Glomerular visceral epithelial cell (primary cell): ENCODE measurements at regions not wholly inside any gene's neighbourhood (a gene's known extent, or its start where the extent isn't known, plus 50 kb on each side); places are given as distances from the start of the nearest gene placed in this dataset.
"Not testable (repeated sequence)": the region's sequence is repeated elsewhere in the genome, so short reads cannot be mapped to it uniquely, and the experiment has no call there.

Source experiments
- DNase-seq: peaks from one replicate; pipeline ENCODE4 v3.0.0-alpha.2; 2016; ENCODE audit errors: extremely low spot score

- not testable (repeated sequence) for DNase-seq
These were observed 937.2 kb upstream of the HS3ST1 start for GRCh38 chr4:12365869-12366268.

GRCh38 chr4:12360391-12360790 lies 931.7 kb upstream of the HS3ST1 start:
- no peak for DNase-seq

GRCh38 chr4:12359420-12359819 lies 930.7 kb upstream of the HS3ST1 start:
- no peak for DNase-seq

GRCh38 chr4:12333083-12333482 lies 904.4 kb upstream of the HS3ST1 start:
- DNase-seq = not testable (repeated sequence)

DNA sequence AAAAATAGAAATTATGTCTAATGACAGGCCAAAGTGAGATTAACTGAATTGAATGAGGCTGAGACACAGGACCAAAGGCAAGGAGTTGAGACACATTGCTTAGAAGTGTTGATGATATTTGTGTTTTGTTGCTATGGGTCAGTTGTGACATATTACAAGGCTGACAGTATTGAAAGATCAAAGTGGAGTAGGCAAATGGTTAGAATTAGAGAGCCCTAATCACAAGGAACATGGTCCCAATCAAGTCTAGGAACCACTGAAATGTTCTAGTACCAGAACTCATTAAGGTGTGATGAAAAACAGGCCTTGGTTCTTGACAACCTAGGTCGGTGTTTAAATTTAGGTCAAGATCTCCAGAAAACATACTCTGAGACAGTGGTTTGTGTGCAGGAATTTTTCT lies 896.3 kb upstream of the HS3ST1 start:
- no peak for DNase-seq

- no peak for DNase-seq
These were observed 891.1 kb upstream of the HS3ST1 start for GRCh38 chr4:12319765-12320164.

- no peak for DNase-seq
These were observed 876.2 kb upstream of the HS3ST1 start for GRCh38 chr4:12304905-12305304.

DNA sequence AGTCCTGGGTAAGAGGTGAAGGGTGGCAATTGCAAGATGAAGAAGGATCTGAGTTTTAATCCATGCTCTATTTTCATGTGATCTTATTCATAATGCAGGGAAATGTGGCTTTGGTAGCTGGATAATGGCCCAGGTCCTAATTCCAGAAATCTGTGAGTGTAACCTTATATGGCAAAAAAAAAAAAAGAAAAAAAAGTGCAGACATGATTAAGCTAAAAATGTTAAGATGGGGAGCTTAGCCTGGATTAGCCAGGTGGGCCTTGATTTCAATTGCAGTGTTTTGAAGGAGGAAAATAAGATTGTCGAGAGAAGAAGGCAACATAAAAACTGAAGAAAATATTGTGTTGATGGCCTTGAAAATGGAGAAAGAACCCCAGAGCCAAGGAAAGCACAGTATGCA lies 867.7 kb upstream of the HS3ST1 start:
- no peak for DNase-seq

DNA sequence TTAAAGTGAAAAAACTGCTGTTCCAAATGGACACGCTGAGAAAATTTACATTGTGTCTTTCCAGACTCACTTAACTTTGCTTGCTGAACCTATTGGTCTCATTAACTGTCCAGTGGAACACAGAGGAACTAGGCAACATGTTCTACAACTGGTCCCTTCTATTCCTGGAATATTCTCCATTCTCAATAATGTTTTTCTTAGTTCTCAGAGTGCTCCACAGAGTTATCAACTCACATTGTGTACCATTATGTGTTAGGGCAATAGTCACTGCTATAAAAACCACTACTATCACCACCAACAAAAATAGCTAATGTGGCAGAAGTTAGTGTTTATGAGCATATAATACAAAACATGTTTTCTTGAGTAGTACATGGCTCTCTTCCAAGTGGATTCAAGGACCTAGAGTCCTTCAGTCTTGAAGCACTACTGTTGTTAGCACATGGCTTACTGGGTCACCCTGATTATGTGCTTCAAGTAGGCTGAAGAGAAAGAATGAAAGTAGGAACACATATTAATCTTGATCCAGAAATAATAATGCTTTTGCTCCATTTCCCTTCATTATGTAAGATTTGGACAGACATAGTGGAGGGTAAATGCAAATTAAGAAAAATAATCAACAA lies 865.3 kb upstream of the HS3ST1 start:
- no peak for DNase-seq

GRCh38 chr4:12286351-12286750 lies 857.7 kb upstream of the HS3ST1 start:
- no peak for DNase-seq

DNA sequence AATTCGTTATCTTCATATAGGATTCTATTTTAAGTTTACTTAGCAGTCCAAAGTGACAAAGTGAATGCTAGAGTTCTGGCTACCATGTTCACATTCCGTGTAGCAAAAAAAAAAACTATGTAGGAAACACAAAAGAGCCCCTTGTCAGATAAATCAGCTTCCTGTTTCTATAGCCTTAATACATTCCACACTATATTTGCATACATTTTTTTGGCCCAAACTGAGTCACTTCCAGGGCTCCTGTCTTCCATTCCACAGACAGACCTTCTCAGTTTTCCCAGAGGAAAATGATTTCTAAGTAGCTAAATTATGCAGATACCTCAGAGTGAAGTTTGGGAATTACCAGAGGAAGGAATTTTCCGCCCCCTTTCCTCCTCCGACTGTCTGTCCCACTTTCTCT lies 841.9 kb upstream of the HS3ST1 start:
- DNase-seq = no peak

DNA sequence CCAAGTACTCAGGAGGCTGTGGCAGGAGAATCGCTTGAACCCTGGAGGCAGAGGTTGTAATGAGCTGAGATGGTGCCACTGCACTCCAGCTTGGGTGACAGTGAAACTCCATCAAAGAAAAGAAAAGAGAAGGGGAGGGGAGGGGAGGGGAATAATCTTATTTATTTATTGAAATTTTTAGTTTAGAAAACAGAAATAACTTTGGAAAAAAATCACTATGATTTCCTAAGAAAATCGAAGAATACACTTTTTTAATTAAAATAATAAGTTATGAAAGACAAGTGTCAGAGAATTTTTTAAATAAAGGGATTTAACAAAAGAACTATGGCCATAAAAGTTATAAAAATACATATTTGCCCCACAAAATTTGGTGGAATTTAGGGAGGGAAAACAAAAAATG lies 836.9 kb upstream of the HS3ST1 start:
- DNase-seq = no peak

DNA sequence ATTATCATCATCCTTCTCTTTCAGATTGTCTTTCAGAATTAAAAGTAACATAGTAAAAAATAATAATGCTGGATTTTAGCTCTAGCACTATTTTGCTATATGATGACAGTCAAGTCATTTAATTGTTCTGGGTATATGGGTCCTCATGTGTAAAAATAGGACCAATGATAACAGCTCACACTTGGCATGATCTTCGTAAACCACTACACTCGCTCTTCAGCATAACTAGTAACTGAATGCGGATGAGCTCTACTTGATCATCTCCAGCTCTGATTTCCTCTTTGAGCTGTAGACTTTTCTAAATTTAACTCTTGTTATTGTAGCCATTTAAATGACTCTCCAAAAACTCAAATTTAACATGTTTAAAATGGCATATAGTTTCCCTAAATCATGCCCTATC lies 831.8 kb upstream of the HS3ST1 start:
- DNase-seq = no peak

GRCh38 chr4:12244973-12245372 lies 816.3 kb upstream of the HS3ST1 start:
- no peak for DNase-seq

DNA sequence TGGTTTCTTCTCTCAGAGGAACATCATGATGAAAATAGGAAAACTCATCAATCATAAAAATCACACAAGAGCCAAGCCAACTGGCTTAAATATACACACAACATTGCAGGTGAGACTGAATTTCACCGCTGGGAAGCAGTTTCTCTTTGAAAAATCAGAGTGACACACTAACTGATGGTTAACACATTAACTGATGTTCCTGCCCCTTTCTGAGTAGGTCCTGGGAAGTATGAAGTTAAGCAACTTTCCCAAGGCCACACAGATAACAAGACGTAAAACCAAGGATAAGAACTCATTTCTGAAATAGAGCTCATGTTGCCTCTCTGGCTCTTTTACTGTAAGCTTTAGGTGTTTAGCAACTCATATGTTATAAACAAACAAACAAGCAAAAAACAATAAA lies 813.7 kb upstream of the HS3ST1 start:
- no peak for DNase-seq

DNA sequence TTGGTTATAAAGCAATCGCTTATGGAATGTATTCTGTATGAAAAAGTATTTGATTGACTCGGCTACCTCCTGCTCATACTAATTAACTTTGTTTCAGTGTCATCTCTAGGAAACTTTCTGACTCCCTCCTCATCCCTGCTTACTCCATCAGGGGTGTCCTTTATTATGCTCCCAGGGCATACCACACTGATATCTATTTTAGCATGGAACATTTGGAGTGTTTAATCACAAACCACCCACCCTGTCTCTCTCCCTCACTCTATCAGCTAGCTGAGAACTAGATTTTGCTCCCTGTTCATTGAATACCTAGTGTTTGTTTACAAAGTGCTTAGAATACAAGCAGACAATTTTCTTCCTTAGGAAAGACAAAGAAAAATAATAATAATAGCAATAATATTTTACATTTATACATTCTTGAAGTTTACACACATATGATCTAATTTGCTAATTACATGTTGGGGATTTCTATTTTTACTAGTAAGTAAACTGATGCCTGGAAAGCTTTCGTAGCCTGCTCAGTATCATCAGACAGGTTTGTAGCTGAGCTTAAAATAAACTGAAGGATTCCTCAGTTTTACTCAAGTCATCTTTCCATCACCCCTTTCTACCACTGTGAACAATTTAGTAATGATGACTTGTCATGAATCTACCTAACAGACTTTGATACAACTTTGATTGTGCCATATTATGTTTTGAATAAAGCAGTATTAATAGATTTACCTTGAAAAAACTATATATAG lies 811.4 kb upstream of the HS3ST1 start:
- DNase-seq = no peak

- DNase-seq = no peak
These were observed 802.4 kb upstream of the HS3ST1 start for GRCh38 chr4:12231098-12231497.

DNA sequence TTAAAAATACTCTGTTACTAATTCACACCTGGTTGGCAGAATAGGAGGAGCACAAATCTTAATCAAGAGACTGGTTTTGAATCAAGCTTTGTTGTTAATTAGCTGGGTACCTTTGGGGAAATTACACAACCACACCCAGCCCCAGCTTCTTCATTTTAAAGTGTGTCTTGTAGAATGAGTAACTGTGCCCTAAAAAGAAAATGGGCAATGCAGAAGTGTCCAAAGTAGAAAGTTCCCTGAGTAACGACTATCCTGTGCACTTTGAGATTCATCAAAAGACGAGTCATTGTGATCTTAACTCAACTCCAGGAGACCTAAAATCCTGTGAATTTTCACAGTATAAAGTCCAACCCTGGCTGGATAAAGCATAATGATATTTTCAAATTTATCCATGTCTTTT lies 792.3 kb upstream of the HS3ST1 start:
- DNase-seq = no peak

DNA sequence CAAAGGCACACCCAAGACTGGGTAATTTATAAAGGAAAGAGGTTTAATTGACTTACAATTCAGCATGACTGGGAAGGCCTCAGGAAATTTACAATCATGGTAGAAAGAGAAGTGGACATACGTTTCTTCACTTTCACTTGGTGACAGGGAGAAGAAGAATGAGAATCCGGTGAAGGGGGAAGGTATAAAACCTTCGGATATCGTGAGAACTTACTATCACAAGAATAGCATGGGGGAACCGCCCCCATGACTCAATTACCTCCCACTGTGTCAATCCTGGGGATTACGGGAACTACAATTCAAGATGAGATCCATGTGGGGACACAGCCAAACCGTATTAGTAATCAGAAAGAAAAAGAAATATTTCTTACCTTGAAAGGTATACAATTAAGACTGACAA lies 782.9 kb upstream of the HS3ST1 start:
- no peak for DNase-seq

- no peak for DNase-seq
These were observed 778.7 kb upstream of the HS3ST1 start for GRCh38 chr4:12207396-12207795.

GRCh38 chr4:12206091-12206490 lies 777.4 kb upstream of the HS3ST1 start:
- no peak for DNase-seq

- no peak for DNase-seq
These were observed 775.3 kb upstream of the HS3ST1 start for GRCh38 chr4:12203945-12204344.

- no peak for DNase-seq
These were observed 771.5 kb upstream of the HS3ST1 start for GRCh38 chr4:12200226-12200625.

- no peak for DNase-seq
These were observed 757.8 kb upstream of the HS3ST1 start for GRCh38 chr4:12186526-12186925.
